Activated CD4-positive, alpha-beta T cell treated with anti-CD3 and anti-CD28 coated beads, Interleukin-2, amount 10 ng/mL, durations not matched to agents 24 days and 14 days (primary cell): ENCODE measurements at regions not wholly inside any gene's neighbourhood (a gene's known extent, or its start where the extent isn't known, plus 50 kb on each side); places are given as distances from the start of the nearest gene placed in this dataset.

Experiments
- DNase-seq: peaks from one replicate; pipeline ENCODE4 v3.0.0; 2022
- H3K27ac Mint-ChIP-seq: one replicate; pipeline ENCODE4 v1.8.0; 2022; ENCODE audit warnings: mild to moderate bottlenecking, mixed read lengths
- H3K27me3 Mint-ChIP-seq: one replicate; pipeline ENCODE4 v1.8.0; 2022; ENCODE audit warnings: mixed read lengths
- H3K36me3 Mint-ChIP-seq: one replicate; pipeline ENCODE4 v1.8.0; 2022; ENCODE audit warnings: low read depth, mild to moderate bottlenecking, mixed read lengths
- H3K4me1 Mint-ChIP-seq: one replicate; pipeline ENCODE4 v1.8.0; 2021; ENCODE audit warnings: mixed read lengths
- H3K4me3 Mint-ChIP-seq: one replicate; pipeline ENCODE4 v1.8.0; 2022; ENCODE audit warnings: mild to moderate bottlenecking, moderate library complexity, mixed read lengths
- H3K9me3 Mint-ChIP-seq: one replicate; pipeline ENCODE4 v1.8.0; 2021; ENCODE audit warnings: mixed read lengths
- intact Hi-C: fragments of 100-400 bp; cut with micrococcal nuclease; formaldehyde crosslinking; loops from one replicate; pipeline ENCODE4 v1.15.1; 2023

DNA sequence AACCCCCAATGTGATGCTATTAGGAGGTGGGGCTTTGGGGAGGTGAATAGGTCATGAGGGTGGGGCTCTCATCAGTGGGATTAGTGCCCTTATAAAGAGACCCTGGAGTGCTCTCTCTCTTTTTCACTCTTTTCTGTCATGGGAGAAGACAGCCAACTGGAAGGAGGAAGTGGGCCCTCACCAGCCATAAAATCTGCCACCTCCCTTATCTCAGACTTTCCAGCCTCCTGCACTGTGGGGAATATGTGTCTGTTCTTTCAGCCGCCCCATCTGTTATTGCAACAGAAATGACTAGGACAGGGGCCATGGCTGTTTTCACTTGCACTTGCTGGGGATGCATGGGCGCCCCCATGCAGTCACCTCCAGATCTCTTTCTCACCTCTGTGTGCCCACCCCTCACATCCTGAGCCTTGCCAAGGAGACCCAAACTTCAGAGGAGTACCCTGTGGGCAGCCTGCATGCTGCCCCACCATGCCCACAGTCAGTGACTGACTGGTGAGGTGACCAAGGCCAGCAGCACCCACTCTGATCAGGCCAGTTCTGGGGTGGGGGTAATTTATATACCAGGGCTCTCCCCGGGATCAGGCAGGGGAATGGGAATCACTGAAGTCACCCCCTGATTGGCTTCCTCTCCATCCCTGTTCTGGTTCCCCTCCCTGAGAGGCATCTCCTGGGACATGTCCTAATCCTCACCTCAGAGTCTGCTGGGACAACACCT is 118.4 kb downstream of the ANKRD60 start:
- intact Hi-C loops: no loop called here
- Mint-ChIP-seq H3K4me1 (no peaks in the 10 kb centered on the region), H3K36me3 (no peaks in the 10 kb centered on the region), H3K9me3 (no peaks in the 10 kb centered on the region), H3K27ac (no peak overlapping the region), H3K27me3 (peaks cover 8% of the 10 kb centered on the region), H3K4me3 (no peak overlapping the region)
- DNase-seq: no peak

DNA sequence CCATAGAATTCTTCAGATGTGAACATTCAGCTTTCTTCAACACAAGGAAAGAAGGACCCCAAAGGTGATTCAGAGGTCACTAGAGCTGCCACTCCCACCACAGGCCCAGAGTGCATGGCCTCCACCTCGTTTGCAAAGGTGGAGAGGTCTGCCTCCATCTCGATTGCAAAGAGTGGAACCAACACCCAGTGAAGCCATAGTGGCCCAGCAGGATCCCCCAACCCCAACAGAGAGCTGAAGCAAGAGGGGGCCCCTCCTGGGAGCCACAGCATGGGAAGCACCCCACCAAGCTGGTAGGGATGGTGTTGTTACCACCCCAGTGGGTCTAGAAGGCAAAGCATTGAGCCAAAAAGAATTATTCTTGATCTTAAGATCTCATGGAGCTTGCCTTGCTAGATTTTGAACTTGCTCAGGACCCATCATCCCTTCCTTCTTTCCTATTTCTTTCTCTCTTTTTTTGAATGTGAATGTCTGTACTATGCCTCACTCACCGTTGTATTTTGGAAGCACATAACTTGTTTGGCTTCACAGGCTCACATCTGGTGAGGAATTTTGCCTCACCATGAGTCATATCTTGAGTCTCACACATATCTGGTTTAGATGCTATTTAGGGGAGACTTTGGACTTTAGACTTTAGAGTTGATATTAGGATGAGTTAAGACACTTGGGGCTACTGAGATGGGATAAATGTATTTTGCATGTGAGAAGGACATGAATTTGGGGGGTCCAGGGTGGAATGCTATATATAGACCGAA is 119.2 kb downstream of the ANKRD60 start:
- Mint-ChIP-seq H3K27me3 (peaks cover 8% of the 10 kb centered on the region), H3K4me1 (no peaks in the 10 kb centered on the region), H3K36me3 (no peaks in the 10 kb centered on the region), H3K4me3 (no peak overlapping the region), H3K9me3 (no peaks in the 10 kb centered on the region), H3K27ac (no peak overlapping the region)
- intact Hi-C loops: no loop called here
- no peak for DNase-seq

- intact Hi-C loops: no loop called here
- no peak overlapping the region for H3K27ac Mint-ChIP-seq
Observed at GRCh38 chr20:58107533-58107932, 120.9 kb downstream of the ANKRD60 start.

GRCh38 chr20:58106143-58106750 is 122.2 kb downstream of the ANKRD60 start:
- no peak overlapping the region for H3K27ac Mint-ChIP-seq
- peaks cover 6% of the 10 kb centered on the region for H3K27me3 Mint-ChIP-seq
- no peak overlapping the region for H3K4me3 Mint-ChIP-seq
- no peaks in the 10 kb centered on the region for H3K4me1 Mint-ChIP-seq
- H3K36me3 Mint-ChIP-seq: no peaks in the 10 kb centered on the region
- DNase-seq: no peak
- intact Hi-C loops: no loop called here
- no peaks in the 10 kb centered on the region for H3K9me3 Mint-ChIP-seq

More at GRCh38 chr20:58107533-58107932, 120.9 kb downstream of the ANKRD60 start:
- DNase-seq: no peak
- H3K4me3 Mint-ChIP-seq: no peak overlapping the region
- no peaks in the 10 kb centered on the region for H3K36me3 Mint-ChIP-seq
- H3K4me1 Mint-ChIP-seq: no peaks in the 10 kb centered on the region
- H3K9me3 Mint-ChIP-seq: no peaks in the 10 kb centered on the region
- peaks cover 6% of the 10 kb centered on the region for H3K27me3 Mint-ChIP-seq

DNA sequence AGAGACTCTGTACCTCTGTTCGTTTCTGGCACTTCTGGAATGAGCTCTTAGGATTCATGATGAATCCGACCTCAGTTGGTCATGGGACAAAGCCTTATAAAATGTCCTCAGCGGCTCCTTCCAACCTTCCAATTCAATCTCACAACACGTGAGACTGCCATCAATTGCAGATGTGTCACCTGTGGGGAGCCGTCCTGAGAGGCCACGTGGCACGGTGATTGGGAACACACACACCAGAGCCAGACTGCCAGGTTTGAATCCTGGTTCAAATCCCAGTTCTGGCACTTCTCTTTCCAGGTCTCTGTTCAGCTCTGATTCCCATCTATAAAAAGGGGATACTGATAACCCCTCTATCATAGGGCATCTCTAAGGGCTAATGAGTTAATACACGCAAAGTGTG is 124.5 kb downstream of the ANKRD60 start:
- no peak overlapping the region for H3K4me3 Mint-ChIP-seq
- no peaks in the 10 kb centered on the region for H3K4me1 Mint-ChIP-seq
- H3K36me3 Mint-ChIP-seq: no peaks in the 10 kb centered on the region
- H3K27ac Mint-ChIP-seq: no peak overlapping the region
- H3K9me3 Mint-ChIP-seq: no peaks in the 10 kb centered on the region
- intact Hi-C loops: no loop called here
- H3K27me3 Mint-ChIP-seq: peaks cover 6% of the 10 kb centered on the region
- no peak for DNase-seq

DNA sequence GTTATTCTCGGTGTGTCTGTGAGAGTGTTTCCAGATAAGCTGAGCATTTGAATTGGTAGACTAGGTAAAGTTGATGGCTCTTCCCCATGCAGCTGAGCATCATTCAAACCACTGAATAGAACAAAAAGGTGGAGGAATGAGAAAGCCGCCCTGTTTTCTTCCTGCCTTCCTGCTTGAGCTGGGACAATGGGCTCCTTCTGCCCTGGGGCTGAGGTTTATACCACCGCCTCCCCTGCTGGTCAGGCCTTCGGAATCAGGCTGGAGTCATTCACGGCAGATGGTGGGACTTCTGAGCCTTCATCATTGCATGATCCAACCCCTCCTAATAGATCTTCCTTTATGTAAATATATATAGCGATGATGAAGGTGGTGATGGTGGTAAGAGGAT is 124.9 kb downstream of the ANKRD60 start:
- no peak overlapping the region for H3K4me3 Mint-ChIP-seq
- H3K27ac Mint-ChIP-seq: no peak overlapping the region
- H3K9me3 Mint-ChIP-seq: no peaks in the 10 kb centered on the region
- no peaks in the 10 kb centered on the region for H3K4me1 Mint-ChIP-seq
- intact Hi-C loops: no loop called here
- no peak for DNase-seq
- peaks cover 6% of the 10 kb centered on the region for H3K27me3 Mint-ChIP-seq
- H3K36me3 Mint-ChIP-seq: no peaks in the 10 kb centered on the region

- intact Hi-C loops: no loop called here
- Mint-ChIP-seq H3K4me1 (no peaks in the 10 kb centered on the region), H3K27ac (no peak overlapping the region), H3K36me3 (no peaks in the 10 kb centered on the region), H3K9me3 (no peaks in the 10 kb centered on the region), H3K27me3 (peaks cover 6% of the 10 kb centered on the region), H3K4me3 (no peak overlapping the region)
- no peak for DNase-seq
Observed at GRCh38 chr20:58102744-58103516, 125.5 kb downstream of the ANKRD60 start.

DNA sequence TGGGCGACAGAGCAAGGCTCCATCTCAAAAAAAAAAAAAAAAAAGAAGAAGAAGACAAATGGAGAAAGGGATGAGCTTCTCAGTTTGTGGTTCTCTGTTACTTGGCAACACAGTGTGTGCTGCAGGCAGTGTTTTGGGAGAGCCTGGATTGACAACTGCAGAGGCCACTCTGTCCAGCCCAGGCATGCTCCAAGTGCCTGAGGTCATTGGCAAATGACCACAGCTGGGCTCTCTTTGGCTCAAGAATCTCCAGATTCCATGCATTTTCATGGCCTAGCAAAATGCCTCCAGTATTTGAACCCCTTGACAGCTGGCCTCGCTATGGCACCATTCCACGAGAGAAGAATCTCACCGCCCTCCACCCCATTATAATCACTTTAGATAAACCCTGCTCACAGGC is 126.2 kb downstream of the ANKRD60 start:
- H3K27me3 Mint-ChIP-seq: peaks cover 8% of the 10 kb centered on the region
- DNase-seq: no peak
- no peaks in the 10 kb centered on the region for H3K4me1 Mint-ChIP-seq
- H3K27ac Mint-ChIP-seq: no peak overlapping the region
- no peaks in the 10 kb centered on the region for H3K36me3 Mint-ChIP-seq
- intact Hi-C loops: no loop called here
- H3K9me3 Mint-ChIP-seq: no peaks in the 10 kb centered on the region
- no peak overlapping the region for H3K4me3 Mint-ChIP-seq

DNA sequence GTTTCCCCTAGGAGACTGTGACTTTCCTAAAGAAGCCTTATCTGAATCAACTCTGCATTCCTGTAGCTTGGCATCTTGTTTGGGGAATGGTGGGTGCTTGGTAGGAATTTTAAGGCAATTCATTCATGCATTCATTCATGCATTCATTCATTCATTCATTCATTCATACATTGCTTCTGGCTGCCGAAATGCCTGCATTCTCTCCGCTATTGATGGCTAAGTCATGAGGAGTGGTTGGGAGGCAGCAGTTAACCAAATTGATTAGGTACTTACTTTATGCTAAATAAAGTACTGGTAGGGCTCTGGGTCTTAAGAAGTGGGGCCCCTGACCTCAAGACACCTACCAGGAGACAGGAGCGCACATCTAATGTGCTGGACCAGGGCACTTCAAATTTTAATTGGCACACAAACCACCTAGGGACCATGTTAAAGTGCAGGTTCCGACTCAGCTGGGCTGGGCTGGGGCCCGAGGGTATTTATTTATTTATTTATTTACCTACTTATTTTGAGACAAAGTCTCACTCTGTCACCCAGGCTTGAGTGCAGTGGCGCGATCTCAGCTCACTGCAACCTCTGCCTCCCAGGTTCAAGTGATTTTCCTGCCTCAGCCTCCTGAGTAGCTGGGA is 127.6 kb downstream of the ANKRD60 start:
- peaks cover 11% of the 10 kb centered on the region for H3K27me3 Mint-ChIP-seq
- H3K4me3 Mint-ChIP-seq: no peak overlapping the region
- no peaks in the 10 kb centered on the region for H3K9me3 Mint-ChIP-seq
- DNase-seq: no peak
- no peak overlapping the region for H3K27ac Mint-ChIP-seq
- H3K36me3 Mint-ChIP-seq: no peaks in the 10 kb centered on the region
- intact Hi-C loops: no loop called here
- no peaks in the 10 kb centered on the region for H3K4me1 Mint-ChIP-seq

GRCh38 chr20:58099956-58100730 is 128.3 kb downstream of the ANKRD60 start:
- Mint-ChIP-seq H3K4me3 (no peak overlapping the region), H3K27ac (no peak overlapping the region), H3K36me3 (no peaks in the 10 kb centered on the region), H3K4me1 (no peaks in the 10 kb centered on the region), H3K9me3 (no peaks in the 10 kb centered on the region), H3K27me3 (peaks cover 8% of the 10 kb centered on the region)
- intact Hi-C loops: no loop called here
- no peak for DNase-seq

DNA sequence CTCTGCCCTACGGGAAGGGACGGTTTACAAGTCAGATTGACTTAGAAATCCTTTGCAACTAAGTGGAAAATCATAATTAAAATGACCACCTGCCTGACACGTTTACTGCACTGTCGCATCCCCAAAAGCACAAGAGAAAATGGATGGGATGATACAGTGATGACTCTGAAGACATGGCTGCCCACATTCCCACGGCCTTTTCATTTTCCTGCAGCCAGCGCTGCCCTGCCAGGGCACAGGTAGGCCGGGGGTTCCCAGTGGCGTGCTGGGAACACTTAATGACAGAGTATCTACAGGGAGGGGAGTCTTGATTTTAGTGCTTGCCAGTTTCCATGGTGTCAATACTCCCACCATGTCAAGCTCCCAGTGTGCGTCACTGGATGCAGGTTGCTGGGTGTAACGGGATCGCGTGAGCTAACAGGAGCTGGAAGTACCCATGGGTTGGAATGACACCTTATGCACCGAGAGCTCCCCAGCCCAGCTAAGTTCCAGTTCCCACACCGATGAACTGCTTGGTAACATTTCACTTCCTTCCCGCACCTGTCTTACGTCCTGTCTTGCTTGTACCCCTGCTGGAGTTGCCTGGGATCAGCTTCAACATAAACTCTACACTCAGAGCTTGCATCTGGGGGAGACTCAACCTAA is 129.0 kb downstream of the ANKRD60 start:
- peaks cover 8% of the 10 kb centered on the region for H3K27me3 Mint-ChIP-seq
- no peaks in the 10 kb centered on the region for H3K4me1 Mint-ChIP-seq
- H3K27ac Mint-ChIP-seq: no peak overlapping the region
- H3K36me3 Mint-ChIP-seq: no peaks in the 10 kb centered on the region
- H3K9me3 Mint-ChIP-seq: no peaks in the 10 kb centered on the region
- no peak overlapping the region for H3K4me3 Mint-ChIP-seq
- DNase-seq: no peak
- intact Hi-C loops: no loop called here

DNA sequence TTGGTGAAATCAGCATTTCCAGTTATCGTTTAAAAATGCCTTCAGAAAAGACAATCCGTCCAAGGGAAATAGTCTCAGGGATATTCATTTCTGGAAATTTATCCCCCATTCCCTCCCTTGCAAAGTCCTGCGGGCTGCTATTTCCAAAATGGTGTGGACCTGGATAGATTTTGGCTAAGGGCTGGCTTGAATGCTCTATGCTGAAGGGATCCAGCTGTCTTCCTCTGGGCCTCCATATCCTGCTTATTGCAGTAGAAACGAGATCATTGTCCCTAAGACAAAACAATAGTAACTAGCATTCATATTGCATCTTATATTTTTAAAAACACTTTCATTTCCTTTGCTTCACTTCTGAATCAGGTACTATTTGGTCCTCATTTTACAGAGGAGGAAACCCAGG is 129.9 kb downstream of the ANKRD60 start:
- intact Hi-C loops: no loop called here

GRCh38 chr20:58097943-58098342 is 130.5 kb downstream of the ANKRD60 start:
- Mint-ChIP-seq H3K4me3 (no peak overlapping the region), H3K27me3 (peaks cover 8% of the 10 kb centered on the region), H3K27ac (no peak overlapping the region), H3K4me1 (no peaks in the 10 kb centered on the region), H3K36me3 (no peaks in the 10 kb centered on the region), H3K9me3 (no peaks in the 10 kb centered on the region)
- intact Hi-C loops: no loop called here
- DNase-seq: no peak

More for the DNA sequence above, 129.9 kb downstream of the ANKRD60 start:
- no peak overlapping the region for H3K4me3 Mint-ChIP-seq
- DNase-seq: no peak
- H3K4me1 Mint-ChIP-seq: no peaks in the 10 kb centered on the region
- H3K36me3 Mint-ChIP-seq: no peaks in the 10 kb centered on the region
- peaks cover 8% of the 10 kb centered on the region for H3K27me3 Mint-ChIP-seq
- no peak overlapping the region for H3K27ac Mint-ChIP-seq
- H3K9me3 Mint-ChIP-seq: no peaks in the 10 kb centered on the region
